ENCODE measurements at regions not wholly inside any gene's neighbourhood (a gene's known extent, or its start where the extent isn't known, plus 50 kb on each side); places are given as distances from the start of the nearest gene placed in this dataset.
"Not testable (repeated sequence)": the region's sequence is repeated elsewhere in the genome, so short reads cannot be mapped to it uniquely, and the experiment has no call there.

- no peak for DNase-seq
These were observed 184.2 kb upstream of the GPRIN3 start for GRCh38 chr4:89491761-89492160.

- DNase-seq: not testable (repeated sequence)
These were observed 182.4 kb upstream of the GPRIN3 start for GRCh38 chr4:89489921-89490431.

GRCh38 chr4:89489338-89489771, 181.8 kb upstream of the GPRIN3 start:
- no peak for DNase-seq

- no peak for DNase-seq
These were observed 181.1 kb upstream of the GPRIN3 start for GRCh38 chr4:89488736-89489135.

DNA sequence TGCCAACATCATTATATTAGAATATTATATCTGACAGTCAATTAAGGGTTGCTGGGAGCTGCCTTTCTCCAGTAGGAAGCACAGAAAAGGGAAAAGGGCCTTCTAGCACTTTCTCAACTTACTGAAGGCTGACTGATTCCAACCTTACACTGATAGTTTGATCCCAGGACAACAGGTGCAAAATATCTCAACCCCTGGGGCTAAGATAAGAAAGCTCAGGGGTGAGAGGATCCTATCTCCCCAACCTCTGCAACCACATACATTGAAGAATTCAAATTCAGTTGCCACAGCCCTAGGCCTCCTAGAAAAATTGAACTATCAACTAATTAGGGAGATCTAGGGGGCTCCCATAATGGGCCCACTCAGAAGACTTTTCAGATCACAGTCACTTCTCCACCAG, 179.1 kb upstream of the GPRIN3 start:
- DNase-seq: no peak

GRCh38 chr4:89486042-89486441, 178.4 kb upstream of the GPRIN3 start:
- peak; percentile 13 for DNase-seq

DNA sequence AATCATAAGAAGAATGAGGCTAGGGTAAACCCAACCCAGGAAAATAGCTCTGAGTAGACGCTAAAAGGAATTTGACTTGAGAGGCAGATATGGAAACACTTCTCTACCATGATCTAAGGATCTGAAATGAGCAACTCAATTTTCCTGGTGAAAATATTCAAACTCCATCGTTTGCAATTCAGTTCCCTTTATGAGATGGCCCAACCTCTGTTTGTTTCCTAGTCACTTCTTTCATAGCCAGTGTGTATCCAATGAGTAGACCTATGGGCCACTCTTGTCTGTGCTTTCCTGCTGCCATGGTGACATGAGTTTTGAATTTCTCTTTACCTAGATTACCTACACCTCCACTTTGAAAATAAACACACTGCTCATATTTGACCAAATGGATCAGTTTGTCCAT, 176.2 kb upstream of the GPRIN3 start:
- DNase-seq: no peak

DNA sequence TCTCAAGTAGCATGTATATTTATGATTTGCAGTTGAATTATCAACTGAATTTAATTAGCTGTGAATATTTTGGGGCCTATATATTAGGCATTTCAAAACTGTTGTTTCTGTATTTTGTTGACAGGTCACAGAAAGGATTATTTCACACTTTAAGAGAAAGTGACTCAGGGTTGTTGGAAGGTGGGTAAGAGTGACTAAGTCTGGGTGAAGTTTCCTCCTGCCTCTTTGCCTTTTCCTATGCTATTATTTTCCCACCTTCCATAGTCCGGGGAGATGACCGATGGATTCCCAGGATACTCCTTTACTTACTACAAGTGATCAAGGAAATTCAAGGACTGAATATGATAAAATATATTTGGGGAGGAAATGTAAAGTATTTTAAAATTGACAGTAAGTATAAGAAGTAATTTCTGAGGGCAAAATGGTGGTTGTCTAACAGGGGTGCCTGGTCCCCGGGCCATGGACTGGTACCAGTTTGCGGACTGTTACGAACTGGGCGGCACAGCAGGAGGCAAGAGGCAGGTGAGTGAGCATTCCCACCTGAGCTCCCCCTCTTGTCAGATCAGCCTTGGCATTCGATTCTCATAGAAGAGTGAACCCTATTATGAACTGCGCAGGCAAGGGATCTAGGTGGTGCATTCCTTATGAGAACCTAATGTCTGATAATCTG, 175.5 kb upstream of the GPRIN3 start:
- no peak for DNase-seq

- DNase-seq: peak; percentile 36
These were observed 174.7 kb upstream of the GPRIN3 start for GRCh38 chr4:89482251-89482650.

DNA sequence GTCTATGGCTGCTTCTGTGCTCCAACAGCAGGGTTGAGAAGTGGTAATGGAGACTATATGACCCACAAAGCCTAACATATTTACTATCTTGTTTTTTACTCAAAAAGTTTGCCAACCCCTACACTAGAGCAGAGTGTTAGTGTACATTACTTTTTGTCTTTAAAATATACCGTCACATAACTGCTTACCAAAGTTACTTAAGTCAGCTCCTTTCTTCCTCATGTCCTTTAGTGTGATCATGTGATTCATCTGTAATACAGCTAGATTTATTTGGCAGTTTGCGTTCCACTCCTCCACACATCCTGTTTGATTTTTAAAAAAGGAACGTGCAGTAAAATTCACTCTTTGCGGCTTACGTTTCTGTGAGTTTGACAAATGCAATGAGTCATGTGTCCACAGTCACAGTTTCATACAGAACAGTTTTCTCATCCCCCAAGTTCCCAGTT, 162.4 kb upstream of the GPRIN3 start:
- no peak for DNase-seq

DNA sequence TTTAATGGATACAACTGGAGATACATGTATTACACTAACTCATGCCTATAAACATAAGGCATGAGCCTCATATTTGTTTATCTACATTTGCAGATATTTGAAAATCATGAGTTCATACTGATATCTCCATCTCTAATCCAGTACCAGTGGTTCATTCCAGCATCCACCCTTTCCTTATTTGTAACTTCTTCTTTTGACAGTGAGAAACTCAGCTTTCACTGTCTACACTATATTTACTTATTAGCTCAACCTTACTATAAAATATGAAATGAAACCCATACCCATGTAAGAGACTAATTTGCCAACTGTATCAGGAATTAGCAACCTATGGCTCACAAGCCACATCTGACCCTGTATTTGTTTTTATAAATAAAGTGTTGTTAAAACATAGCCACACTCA, 161.9 kb upstream of the GPRIN3 start:
- no peak for DNase-seq

GRCh38 chr4:89468602-89469001, 161.0 kb upstream of the GPRIN3 start:
- DNase-seq: no peak

DNA sequence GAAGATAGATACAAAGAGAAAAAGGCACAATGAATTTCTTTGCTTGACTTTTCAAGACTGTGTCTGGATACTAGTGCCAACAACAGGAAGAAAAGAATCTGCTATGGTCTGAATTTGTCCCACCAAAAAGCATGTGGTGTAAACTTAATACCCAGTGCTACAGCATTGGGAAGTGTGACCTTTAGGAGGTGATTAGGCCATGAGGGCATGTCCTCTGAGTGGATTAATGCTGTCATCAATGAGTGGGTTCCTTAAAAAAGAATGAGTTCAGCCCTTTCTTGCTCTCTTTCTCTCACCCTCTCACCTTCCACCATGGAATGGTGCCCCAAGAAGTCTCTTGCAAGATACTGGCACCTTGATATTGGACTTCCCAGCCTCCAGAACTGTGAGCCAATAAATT, 155.7 kb upstream of the GPRIN3 start:
- no peak for DNase-seq

DNA sequence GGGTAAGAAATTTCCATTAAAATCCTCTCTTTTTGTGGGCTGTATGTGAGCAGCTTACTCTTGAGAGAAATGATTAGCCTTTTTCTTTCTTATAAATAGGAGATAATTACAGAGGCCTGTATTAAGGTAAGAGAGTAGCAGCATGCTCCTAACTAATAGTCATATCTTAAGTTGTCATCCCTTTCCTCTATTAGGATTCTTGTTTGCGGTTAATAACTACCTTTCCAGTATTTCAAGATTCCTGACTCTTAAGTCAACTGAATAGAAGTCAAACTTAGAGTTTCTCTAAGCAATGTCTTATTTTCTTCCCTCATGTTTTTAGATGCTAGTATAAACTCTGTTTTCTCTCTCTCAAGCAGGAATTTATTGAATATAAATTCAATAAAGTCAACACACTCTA, 139.9 kb upstream of the GPRIN3 start:
- DNase-seq: no peak

- DNase-seq: no peak
These were observed 138.6 kb upstream of the GPRIN3 start for GRCh38 chr4:89446193-89446592.

GRCh38 chr4:89439533-89439932, 131.9 kb upstream of the GPRIN3 start:
- no peak for DNase-seq

GRCh38 chr4:89438102-89438831, 130.7 kb upstream of the GPRIN3 start:
- DNase-seq: peak; percentile 13

DNA sequence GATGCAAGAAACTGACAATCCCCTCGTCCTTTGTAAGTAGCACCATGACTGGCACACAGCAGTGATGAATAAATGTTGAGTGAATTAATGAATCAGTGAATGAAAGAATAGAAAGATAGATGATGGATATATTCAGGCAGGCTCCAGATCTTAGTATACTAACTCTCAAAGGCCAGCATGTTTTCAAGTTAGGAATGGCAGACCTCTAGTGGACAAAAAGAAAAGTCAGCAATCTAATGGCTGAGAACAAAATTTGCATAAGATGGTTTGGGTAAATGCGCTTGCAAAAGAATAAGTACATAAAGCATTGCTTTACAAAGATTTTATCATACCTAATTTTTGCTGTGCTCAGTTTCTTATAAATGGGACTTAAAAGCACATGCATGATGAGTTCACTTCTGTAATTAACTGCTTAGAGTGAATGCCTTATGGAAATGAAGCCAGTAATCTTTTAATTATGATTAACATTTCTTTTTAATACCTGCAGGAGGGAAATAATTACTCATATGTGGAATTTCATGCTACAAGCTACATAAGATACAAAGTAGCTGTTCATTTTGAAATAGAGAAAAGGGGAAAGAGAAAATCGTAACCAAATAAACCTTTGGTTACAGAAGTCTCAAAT, 126.9 kb upstream of the GPRIN3 start:
- peak; percentile 37 for DNase-seq

GRCh38 chr4:89427782-89428181, 120.2 kb upstream of the GPRIN3 start:
- DNase-seq: no peak

DNA sequence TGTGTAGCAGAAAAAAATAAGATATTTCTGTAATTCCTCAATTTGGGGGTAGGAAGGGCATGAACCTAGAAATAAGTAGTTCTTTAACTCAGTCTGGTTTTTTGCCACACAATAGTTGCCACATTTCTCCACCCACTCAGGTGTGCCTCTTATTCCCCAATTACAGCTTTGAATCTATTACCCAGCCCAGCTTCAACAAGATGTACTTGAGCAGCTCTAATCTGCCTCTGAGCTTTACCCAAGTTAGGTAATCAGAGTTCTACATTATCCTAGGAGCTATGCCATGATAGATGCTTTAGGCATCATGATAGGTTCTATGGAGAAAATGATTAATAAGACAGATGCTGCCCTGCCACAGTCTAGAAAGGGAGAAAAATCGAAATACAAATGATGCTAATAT, 117.4 kb upstream of the GPRIN3 start:
- no peak for DNase-seq

GRCh38 chr4:89422441-89422990, 114.9 kb upstream of the GPRIN3 start:
- no peak for DNase-seq

- DNase-seq: no peak
These were observed 112.9 kb upstream of the GPRIN3 start for GRCh38 chr4:89420507-89420906.

GRCh38 chr4:89419111-89419695, 111.6 kb upstream of the GPRIN3 start:
- no peak for DNase-seq
